H1 (cell line): ENCODE measurements at regions not wholly inside any gene's neighbourhood (a gene's known extent, or its start where the extent isn't known, plus 50 kb on each side); places are given as distances from the start of the nearest gene placed in this dataset.

Experiments used
- CTCF ChIA-PET: fragments of 300-600 bp; sonication (Branson Sonifier 250); formaldehyde crosslinking; loops from one replicate; lab custom pipeline; 2021; ENCODE audit not compliant: partially characterized antibody; lab: Charles Lee
- POLR2A ChIA-PET: fragments of 300-600 bp; sonication (Branson Sonifier 250); formaldehyde crosslinking; loops from one replicate; lab custom pipeline; 2021; ENCODE audit warnings: inconsistent platforms; ENCODE audit not compliant: partially characterized antibody; lab: Charles Lee
- DNase-seq, 2 experiments: peaks; one replicate each; pipeline versions ENCODE4 v3.0.0 to v3.0.0-alpha.2; 2010 to 2022; ENCODE audit warnings: low spot score in 2 of 2, low read depth in 1 of 2, mixed read lengths in 1 of 2
- FAIRE-seq: peaks from 2 replicates; lab custom pipeline; 2011; peaks lifted over from hg19 to GRCh38; lab: Jason Lieb, UNC
- H2AFZ ChIP-seq: 2 replicates; pipeline ENCODE4 v1.8.1; 2012; ENCODE audit warnings: low read length, inconsistent platforms
- H2AK5ac ChIP-seq: 2 replicates; pipeline ENCODE4 v1.6.1; 2013; ENCODE audit warnings: low read depth, low read length
- H2BK120ac ChIP-seq: replicated peaks from 2 replicates; pipeline ENCODE3; 2013; ENCODE audit warnings: low read depth, low read length, inconsistent platforms
- H2BK12ac ChIP-seq: 2 replicates; pipeline ENCODE4 v1.6.1; 2013; ENCODE audit warnings: low read depth, low read length
- H2BK15ac ChIP-seq: 2 replicates; pipeline ENCODE4 v1.6.1; 2013; ENCODE audit warnings: low read length
- H2BK20ac ChIP-seq: 2 replicates; pipeline ENCODE4 v1.6.1; 2013; ENCODE audit warnings: low read length
- H2BK5ac ChIP-seq: 2 replicates; pipeline ENCODE4 v1.6.1; 2013; ENCODE audit warnings: low read depth, low read length
- H3K14ac ChIP-seq: 2 replicates; pipeline ENCODE4 v1.6.1; 2013; ENCODE audit warnings: inconsistent platforms; ENCODE audit not compliant: insufficient read length
- H3K18ac ChIP-seq: 2 replicates; pipeline ENCODE4 v1.6.1; 2013; ENCODE audit warnings: low read length; ENCODE audit errors: extremely low read depth
- H3K23ac ChIP-seq: 2 replicates; pipeline ENCODE4 v1.6.1; 2013; ENCODE audit warnings: inconsistent platforms; ENCODE audit not compliant: insufficient read length
- H3K23me2 ChIP-seq: 2 replicates; pipeline ENCODE4 v1.6.1; 2013; ENCODE audit warnings: low read depth, low read length
- H3K27ac ChIP-seq: 2 replicates; pipeline ENCODE4 v1.6.1; 2011; ENCODE audit warnings: low read depth, low read length, inconsistent platforms
- H3K27me3 ChIP-seq, 4 experiments: replicated peaks in 1 of 4; 1 replicate in 1 of 4; 2 replicates in 3 of 4; pipeline versions ENCODE4 v1.6.1 to v1.8.1; 2011 to 2013; ENCODE audit warnings: low read length in 3 of 4, mild to moderate bottlenecking in 3 of 4, inconsistent platforms in 2 of 4, mixed read lengths in 2 of 4, moderate library complexity in 1 of 4; ENCODE audit not compliant: control insufficient read depth in 3 of 4, insufficient read depth in 3 of 4; ENCODE audit errors: extremely low read depth in 1 of 4
- H3K36me3 ChIP-seq, 4 experiments: 2 replicates each; pipeline versions ENCODE4 v1.6.1 to v1.8.1; 2011 to 2013; ENCODE audit warnings: mild to moderate bottlenecking in 4 of 4, low read length in 3 of 4, moderate library complexity in 2 of 4, control low read depth in 1 of 4, inconsistent platforms in 1 of 4; ENCODE audit not compliant: insufficient read depth in 4 of 4, control insufficient read depth in 2 of 4
- H3K4ac ChIP-seq: replicated peaks from 2 replicates; pipeline ENCODE3; 2013; ENCODE audit warnings: low read length, low read depth, mixed read lengths, inconsistent platforms; ENCODE audit not compliant: insufficient read length
- H3K4me1 ChIP-seq, 4 experiments: replicated peaks in 1 of 4; 1 replicate in 1 of 4; 2 replicates in 3 of 4; pipeline versions ENCODE4 v1.6.1 to v1.8.1; 2011 to 2013; ENCODE audit warnings: low read length in 3 of 4, inconsistent platforms in 2 of 4, mixed read lengths in 1 of 4; ENCODE audit not compliant: insufficient read depth in 4 of 4, control insufficient read depth in 3 of 4
- H3K4me2 ChIP-seq, 2 experiments: 2 replicates each; pipeline versions ENCODE4 v1.6.1 to v1.8.1; 2011 to 2013; ENCODE audit warnings: low read depth in 2 of 2, low read length in 2 of 2, control low read depth in 1 of 2, inconsistent platforms in 1 of 2, mild to moderate bottlenecking in 1 of 2; ENCODE audit not compliant: insufficient read depth in 1 of 2
- H3K4me3 ChIP-seq, 4 experiments: fragments of 200-600, 300-600 bp in 1 of 4; sonication (generic), shearing (Covaris generic), sonication (Bioruptor Twin) in 1 of 4; 2 replicates each; pipeline versions ENCODE4 v1.5.1 to v1.8.1; 2011 to 2016; ENCODE audit warnings: low read length in 4 of 4, low read depth in 3 of 4, control low read depth in 2 of 4, inconsistent platforms in 2 of 4, mild to moderate bottlenecking in 2 of 4, mixed read lengths in 1 of 4, moderate library complexity in 1 of 4; ENCODE audit not compliant: insufficient read depth in 2 of 4; ENCODE audit errors: extremely low read depth in 1 of 4
- H3K56ac ChIP-seq: replicated peaks from 2 replicates; pipeline ENCODE3; 2013; ENCODE audit warnings: low read depth, mild to moderate bottlenecking, mixed read lengths, low read length, inconsistent platforms; ENCODE audit not compliant: insufficient read length
- H3K79me1 ChIP-seq: 2 replicates; pipeline ENCODE4 v1.6.1; 2013; ENCODE audit warnings: low read depth, low read length, control low read depth
- H3K79me2 ChIP-seq, 2 experiments: 2 replicates each; pipeline versions ENCODE4 v1.6.1 to v1.8.1; 2012 to 2013; ENCODE audit warnings: low read length in 2 of 2, mild to moderate bottlenecking in 2 of 2, inconsistent platforms in 1 of 2; ENCODE audit not compliant: insufficient read depth in 2 of 2, control insufficient read depth in 1 of 2
- H3K9ac ChIP-seq, 4 experiments: replicated peaks in 1 of 4; 1 replicate in 1 of 4; 2 replicates in 3 of 4; pipeline versions ENCODE4 v1.6.1 to v1.8.1; 2011 to 2013; ENCODE audit warnings: low read depth in 3 of 4, low read length in 3 of 4, control low read depth in 2 of 4, mild to moderate bottlenecking in 2 of 4, moderate library complexity in 2 of 4, inconsistent platforms in 1 of 4; ENCODE audit errors: extremely low read depth in 1 of 4
- H3K9me3 ChIP-seq, 2 experiments: 2 replicates each; pipeline versions ENCODE4 v1.6.1 to v1.8.1; 2012 to 2013; ENCODE audit warnings: mild to moderate bottlenecking in 2 of 2, moderate library complexity in 2 of 2, control low read depth in 1 of 2, inconsistent platforms in 1 of 2, low read depth in 1 of 2, low read length in 1 of 2, mixed read lengths in 1 of 2; ENCODE audit not compliant: insufficient read depth in 2 of 2
- H4K20me1 ChIP-seq, 2 experiments: replicated peaks in 1 of 2; 2 replicates each; pipeline versions ENCODE3 to v1.8.1; 2011 to 2013; ENCODE audit warnings: inconsistent platforms in 2 of 2, low read length in 2 of 2, mild to moderate bottlenecking in 1 of 2; ENCODE audit not compliant: insufficient read depth in 2 of 2, control insufficient read depth in 1 of 2
- H4K5ac ChIP-seq: 2 replicates; pipeline ENCODE4 v1.6.1; 2013; ENCODE audit warnings: low read length, low read depth, mixed read lengths, inconsistent platforms; ENCODE audit not compliant: insufficient read length
- H4K8ac ChIP-seq: 2 replicates; pipeline ENCODE4 v1.8.0; 2013; ENCODE audit warnings: mild to moderate bottlenecking, moderate library complexity, low read length, inconsistent platforms; ENCODE audit not compliant: insufficient read depth; ENCODE audit errors: extremely low read depth
- H4K91ac ChIP-seq: replicated peaks from 2 replicates; pipeline ENCODE3; 2013; ENCODE audit warnings: low read length, mixed read lengths, inconsistent platforms; ENCODE audit not compliant: insufficient read length
- CHD1 ChIP-seq: IDR thresholded peaks from 2 replicates; pipeline ENCODE4 v1.6.1; 2012; ENCODE audit warnings: low read depth, low read length, improper control_type of control experiment
- EP300 ChIP-seq, 2 experiments: IDR thresholded peaks; 1 replicate in 1 of 2; 2 replicates in 1 of 2; pipeline ENCODE4 v1.6.1; 2011 to 2012; ENCODE audit warnings: low read depth in 2 of 2, low read length in 2 of 2, mild to moderate bottlenecking in 2 of 2, borderline replicate concordance in 1 of 2, inconsistent platforms in 1 of 2, moderate library complexity in 1 of 2
- GTF2F1 ChIP-seq: IDR thresholded peaks from 2 replicates; pipeline ENCODE4 v1.6.1; 2012; ENCODE audit warnings: low read depth, low read length, improper control_type of control experiment, borderline replicate concordance
- RXRA ChIP-seq: IDR thresholded peaks from 2 replicates; pipeline ENCODE4 v1.6.1; 2011; ENCODE audit warnings: low read depth, mild to moderate bottlenecking, low read length, moderate library complexity; ENCODE audit not compliant: insufficient read depth
- whole genome bisulfite sequencing, 2 experiments: shearing (Covaris generic) in 1 of 2; methylation state at CpG; one replicate each; pipeline versions ENCODE4 v1.1.6 to v1.1.7; 2013 to 2015; ENCODE audit warnings: low lambda C conversion rate in 2 of 2, mixed read lengths in 2 of 2, inconsistent platforms in 1 of 2, low coverage in 1 of 2, missing lambda C conversion rate in 1 of 2; ENCODE audit not compliant: insufficient replicate concordance in 2 of 2, insufficient coverage in 1 of 2, insufficient read length in 1 of 2; ENCODE audit errors: extremely low coverage in 1 of 2, missing lambda C conversion rate in 1 of 2; 5-methylcytosine and 5-hydroxymethylcytosine counted together

DNA sequence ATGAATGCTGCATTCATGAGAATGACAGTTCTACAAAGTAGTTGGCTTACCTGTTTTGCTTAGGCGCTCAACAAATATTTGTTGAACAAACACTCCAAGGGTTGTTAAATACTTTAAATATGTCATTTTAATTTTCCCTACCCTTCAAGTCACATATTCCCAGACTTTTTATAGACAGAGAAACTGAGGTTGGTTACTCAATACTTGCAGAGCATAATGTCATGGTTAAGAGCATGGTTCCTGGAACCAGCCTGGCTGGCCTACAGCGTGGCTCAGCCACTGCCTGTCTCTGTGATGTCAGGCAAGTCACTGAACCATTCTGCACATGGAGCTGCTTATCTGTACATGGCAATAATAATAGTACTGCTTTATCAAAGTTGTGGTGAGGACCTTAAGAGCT, 120.0 kb upstream of the STK17B start:
- Histone ChIP-seq H3K9ac (no peak overlapping the region), H3K56ac (no peak overlapping the region), H2BK20ac (no peak overlapping the region), H3K27me3 (no peaks in the 10 kb centered on the region), H3K79me1 (no peaks in the 10 kb centered on the region), H3K27ac (no peak overlapping the region), H2AK5ac (no peak overlapping the region), H3K4me3 (no peak overlapping the region), H2BK15ac (no peak overlapping the region), H2BK12ac (no peak overlapping the region), H3K4me2 (no peak overlapping the region), H3K18ac (no peak overlapping the region), H3K36me3 (no peaks in the 10 kb centered on the region), H2BK5ac (no peak overlapping the region), H4K8ac (no peak overlapping the region), H2AFZ (no peak overlapping the region), H3K4ac (no peak overlapping the region), H4K5ac (no peak overlapping the region), H3K14ac (no peak overlapping the region), H3K79me2 (no peaks in the 10 kb centered on the region), H3K23ac (no peak overlapping the region), H4K20me1 (no peaks in the 10 kb centered on the region), H3K23me2 (no peaks in the 10 kb centered on the region), H2BK120ac (no peak overlapping the region), H4K91ac (no peak overlapping the region), H3K9me3 (no peaks in the 10 kb centered on the region), H3K4me1 (no peaks in the 10 kb centered on the region)
- CTCF ChIA-PET: interaction anchor here (0.6 to 3.2 kb wide), 6 partner anchors 12 to 943 kb away, joined by 3 to 12 read pairs (median 6); no protein-coding TSS in a partner anchor
- FAIRE-seq: no peak
- WGBS, 2 experiments: 94% methylated on average over 2 of the region's 2 CpGs; no CpG with 5 or more reads in 1 of the 2 experiments
- DNase-seq: no peak
- POLR2A ChIA-PET: no interaction called here
- TF ChIP-seq GTF2F1: no peak
- no peak for TF ChIP-seq EP300 (IDR thresholded peaks at IDR 0.05; ENCODE audit: borderline replicate concordance in 1 of 2, low read depth in 2 of 2, low read length in 2 of 2)
- no peak for TF ChIP-seq CHD1
- no peak for TF ChIP-seq RXRA
